Testis (tissue), 2 donors: ENCODE measurements at regions not wholly inside any gene's neighbourhood (a gene's known extent, or its start where the extent isn't known, plus 50 kb on each side); places are given as distances from the start of the nearest gene placed in this dataset.

Experiments
- DNase-seq: peaks from one replicate; pipeline ENCODE4 v3.0.0-alpha.2; 2019
- H3K27ac ChIP-seq, 2 donors: fragments of 200-600 bp; sonication (generic); one replicate each; pipeline ENCODE4 v1.5.1; 2019
- H3K27me3 ChIP-seq: fragments of 200-600 bp; sonication (generic); one replicate; pipeline ENCODE4 v1.5.1; 2019
- H3K36me3 ChIP-seq: fragments of 200-600 bp; sonication (generic); one replicate; pipeline ENCODE4 v1.5.1; 2017; ENCODE audit warnings: low read depth; ENCODE audit errors: missing control alignments
- H3K4me1 ChIP-seq: fragments of 200-600 bp; sonication (generic); one replicate; pipeline ENCODE4 v1.5.1; 2019
- H3K4me3 ChIP-seq, 2 donors: fragments of 200-600 bp; sonication (generic); one replicate each; pipeline ENCODE4 v1.5.1; 2017 to 2019
- H3K9me3 ChIP-seq: fragments of 200-600 bp; sonication (generic); one replicate; pipeline ENCODE4 v1.5.1; 2017
- CTCF ChIP-seq, 3 experiments: fragments of 450-650 bp in 2 of 3; fragments of 200-600 bp in 1 of 3; sonication (generic) in 1 of 3; IDR thresholded peaks; one replicate each; pipeline ENCODE4 v1.5.1; 2016 to 2019; ENCODE audit warnings: antibody characterized with exemption in 3 of 3, mild to moderate bottlenecking in 2 of 3, moderate library complexity in 1 of 3
- POLR2A ChIP-seq: fragments of 450-650 bp; IDR thresholded peaks from one replicate; pipeline ENCODE4 v1.6.1; 2017; ENCODE audit warnings: antibody characterized with exemption, mild to moderate bottlenecking, moderate library complexity
- WGBS, 2 donors: methylation state at CpG; one replicate each; pipeline ENCODE4 v1.1.5; 2018; 5-methylcytosine and 5-hydroxymethylcytosine counted together
- intact Hi-C: fragments of 100-400 bp; cut with DNase I; formaldehyde crosslinking; loops from one replicate; pipeline ENCODE4 v1.15.1; 2023; ENCODE audit warnings: low total_unique reads

DNA sequence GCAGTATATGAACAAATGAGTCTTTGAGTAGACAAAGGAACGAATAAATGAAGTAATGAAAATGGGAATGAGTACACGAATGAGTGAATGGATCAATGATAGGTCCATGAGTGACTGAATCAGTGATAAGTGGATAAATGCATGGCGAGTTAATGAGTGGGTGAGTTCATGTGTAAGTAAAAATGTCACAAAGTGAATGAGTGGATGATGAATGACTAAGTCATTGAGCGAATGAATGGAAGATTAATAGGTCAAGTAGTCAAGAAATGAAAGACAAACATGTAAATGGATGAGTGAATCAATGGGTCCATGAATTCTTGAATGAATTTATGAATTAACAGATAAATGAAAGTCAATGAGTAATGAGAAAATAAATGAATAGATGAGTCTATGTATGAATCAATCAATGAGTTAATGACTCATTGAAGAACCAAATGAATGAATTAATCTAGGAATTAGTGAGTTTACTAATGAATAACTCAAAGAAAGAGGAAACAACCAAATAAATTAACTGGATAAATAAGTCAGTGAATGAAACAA is 97.3 kb upstream of the RTL1 start:
- Histone ChIP-seq H3K36me3 (no peaks in the 10 kb centered on the region), H3K27me3 (no peaks in the 10 kb centered on the region), H3K4me1 (no peaks in the 10 kb centered on the region), H3K4me3 (no peak overlapping the region), H3K27ac (no peak overlapping the region), H3K9me3 (no peaks in the 10 kb centered on the region)
- WGBS, 2 donors: 86 to 91% methylated on average over 4 of the region's 4 CpGs
- no peak for DNase-seq
- no peak for TF ChIP-seq CTCF (IDR thresholded peaks at IDR 0.05)
- no peak for TF ChIP-seq POLR2A
- intact Hi-C loops: no loop called here

DNA sequence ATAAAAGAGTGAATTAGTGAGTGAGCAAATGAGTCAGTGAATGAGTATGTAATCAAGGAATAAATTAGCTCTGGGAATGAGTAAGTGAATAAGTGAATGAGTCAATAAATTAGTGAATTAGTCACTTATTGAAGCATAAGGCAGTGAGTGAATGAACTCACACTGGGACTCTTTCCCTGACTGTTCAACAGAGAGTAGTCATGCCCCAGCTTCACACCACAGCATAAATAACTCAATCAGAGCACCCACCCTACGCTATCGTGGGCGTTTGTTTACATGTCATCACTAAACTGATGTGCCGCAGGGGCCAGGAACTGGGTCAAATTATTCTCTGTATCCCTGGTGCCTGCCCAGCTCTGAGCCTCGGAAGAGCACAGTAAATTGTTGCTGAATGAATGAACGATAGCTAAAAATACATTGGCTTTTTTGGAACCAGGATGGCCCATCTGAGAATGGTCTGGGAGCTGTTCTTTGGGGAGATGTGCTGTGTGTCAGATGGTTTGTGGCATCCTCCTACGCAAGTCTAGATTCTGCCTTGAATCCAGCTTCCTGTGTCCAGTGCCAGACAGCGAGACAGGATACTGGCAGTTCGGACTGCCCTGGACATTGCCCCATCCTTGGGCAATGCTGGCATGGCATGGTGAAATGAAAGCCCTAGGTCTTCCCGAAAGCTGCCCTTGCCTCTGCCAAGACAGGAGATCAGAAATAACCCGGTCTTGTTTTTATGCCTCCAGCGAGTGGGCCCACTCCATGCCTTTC is 98.0 kb upstream of the RTL1 start:
- intact Hi-C loops: no loop called here
- Histone ChIP-seq H3K27me3 (no peaks in the 10 kb centered on the region), H3K9me3 (no peaks in the 10 kb centered on the region), H3K4me3 (no peak overlapping the region), H3K36me3 (no peaks in the 10 kb centered on the region), H3K4me1 (no peaks in the 10 kb centered on the region), H3K27ac (no peak overlapping the region)
- DNase-seq: no peak
- 80 to 92% methylated on average over 12 of the region's 12 CpGs for WGBS, 2 donors
- TF ChIP-seq POLR2A (no peak), CTCF (IDR thresholded peaks at IDR 0.05) (no peak)

DNA sequence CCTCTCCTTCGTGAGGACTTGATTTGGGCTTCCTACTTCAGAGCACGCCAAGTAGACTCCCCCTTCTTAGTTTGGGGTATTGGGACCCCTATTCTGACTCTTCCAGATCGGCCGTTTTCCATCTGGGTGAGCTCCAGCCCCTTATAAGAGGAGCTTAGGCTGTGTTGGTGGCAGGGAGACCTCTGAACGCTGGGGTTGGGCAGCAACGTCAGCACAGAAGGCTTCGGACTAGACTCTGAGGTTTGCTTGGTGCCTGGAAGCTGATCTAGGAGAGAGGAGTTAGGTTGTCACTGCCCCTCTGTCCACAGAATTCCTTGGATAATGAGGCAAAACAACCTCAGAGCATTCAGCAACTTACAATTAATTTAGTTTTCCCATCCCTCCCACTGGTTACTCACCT is 99.2 kb upstream of the RTL1 start:
- H3K4me1 ChIP-seq: no peaks in the 10 kb centered on the region

DNA sequence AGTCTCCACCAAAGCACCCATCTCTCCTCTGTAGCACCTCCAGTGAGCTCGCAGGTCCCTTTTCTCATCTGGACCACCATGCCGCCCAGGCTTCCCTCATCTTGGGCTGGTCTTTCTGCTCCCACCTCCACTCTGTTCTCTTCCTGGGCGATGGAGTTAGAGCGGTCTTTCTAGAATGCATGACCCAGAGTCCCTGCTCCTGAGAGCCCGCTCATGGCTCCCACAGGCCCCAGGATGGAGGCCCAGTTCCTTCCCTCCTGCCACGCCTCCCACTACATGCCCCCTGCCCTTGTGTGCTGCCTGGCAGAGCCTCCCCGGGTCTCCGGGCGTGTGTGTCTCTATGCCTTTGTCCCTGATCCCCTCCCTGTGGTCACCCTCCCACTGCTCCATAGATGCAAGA is 100.7 kb upstream of the RTL1 start:
- TF ChIP-seq CTCF (IDR thresholded peaks at IDR 0.05) (no peak), POLR2A (no peak)
- Histone ChIP-seq H3K4me1 (no peaks in the 10 kb centered on the region), H3K27me3 (no peaks in the 10 kb centered on the region), H3K36me3 (no peaks in the 10 kb centered on the region), H3K27ac (no peak overlapping the region), H3K9me3 (no peaks in the 10 kb centered on the region), H3K4me3 (no peak overlapping the region)
- WGBS, 2 donors: 84% methylated on average over 9 of the region's 9 CpGs
- intact Hi-C loops: no loop called here
- DNase-seq: no peak

More for the DNA sequence above, 99.2 kb upstream of the RTL1 start:
- Histone ChIP-seq H3K9me3 (no peaks in the 10 kb centered on the region), H3K27me3 (no peaks in the 10 kb centered on the region), H3K27ac (no peak overlapping the region), H3K4me3 (no peak overlapping the region), H3K36me3 (no peaks in the 10 kb centered on the region)
- TF ChIP-seq CTCF (IDR thresholded peaks at IDR 0.05) (no peak), POLR2A (no peak)
- DNase-seq: no peak
- intact Hi-C loops: no loop called here
- WGBS, 2 donors: 78 to 85% methylated on average over 7 of the region's 7 CpGs

DNA sequence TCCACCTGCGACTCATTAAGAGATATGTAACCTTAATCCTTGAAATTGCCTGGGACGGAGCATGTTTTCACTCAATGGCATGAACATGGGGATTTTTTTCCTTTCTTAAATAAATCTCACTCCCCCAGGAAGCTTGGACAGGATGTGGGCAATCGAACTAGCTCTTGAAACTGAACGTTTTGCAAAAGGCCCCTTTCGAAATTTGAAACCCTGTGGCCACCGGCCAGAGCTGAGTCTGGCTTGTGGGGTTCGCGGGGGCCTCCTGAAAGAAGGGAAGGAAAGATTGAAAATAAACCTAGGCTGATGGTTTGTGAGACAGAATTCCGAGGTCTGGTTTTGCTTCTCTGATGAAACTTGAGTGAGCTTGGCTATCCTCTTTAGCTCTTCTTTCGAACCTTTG is 101.4 kb upstream of the RTL1 start:
- Histone ChIP-seq H3K9me3 (no peaks in the 10 kb centered on the region), H3K36me3 (no peaks in the 10 kb centered on the region), H3K27ac (no peak overlapping the region), H3K4me3 (no peak overlapping the region), H3K4me1 (no peaks in the 10 kb centered on the region), H3K27me3 (no peaks in the 10 kb centered on the region)
- WGBS, 2 donors: 42 to 55% methylated on average over 10 of the region's 10 CpGs
- intact Hi-C loops: no loop called here
- DNase-seq: no peak
- TF ChIP-seq CTCF (IDR thresholded peaks at IDR 0.05): no peak
- no peak for TF ChIP-seq POLR2A
